Endodermal cell (in vitro differentiated cells): ENCODE measurements at regions not wholly inside any gene's neighbourhood (a gene's known extent, or its start where the extent isn't known, plus 50 kb on each side); places are given as distances from the start of the nearest gene placed in this dataset.

ENCODE experiments used
- DNase-seq: peaks from one replicate; pipeline ENCODE4 v3.0.0-alpha.2; 2017
- H3K27ac ChIP-seq: 2 replicates; pipeline ENCODE4 v1.5.1; 2013; ENCODE audit warnings: mild to moderate bottlenecking, low read depth, low read length, moderate library complexity
- H3K27me3 ChIP-seq: 2 replicates; pipeline ENCODE4 v1.6.1; 2013; ENCODE audit warnings: mild to moderate bottlenecking, low read length, moderate library complexity; ENCODE audit not compliant: insufficient read depth, control insufficient read depth, poor library complexity, severe bottlenecking
- H3K36me3 ChIP-seq: 2 replicates; pipeline ENCODE4 v1.7.0; 2013; ENCODE audit warnings: mild to moderate bottlenecking, low read length, moderate library complexity; ENCODE audit not compliant: control insufficient read depth, insufficient read depth
- H3K4me1 ChIP-seq: one replicate; pipeline ENCODE4 v1.7.0; 2013; ENCODE audit warnings: low read length; ENCODE audit not compliant: control insufficient read depth, insufficient read depth
- H3K4me3 ChIP-seq: 2 replicates; pipeline ENCODE4 v1.5.1; 2013; ENCODE audit warnings: mild to moderate bottlenecking, low read length, moderate library complexity
- H3K9ac ChIP-seq: 2 replicates; pipeline ENCODE4 v1.6.1; 2013; ENCODE audit warnings: mild to moderate bottlenecking, low read length, moderate library complexity; ENCODE audit not compliant: poor library complexity, severe bottlenecking; ENCODE audit errors: extremely low read depth
- H3K9me3 ChIP-seq: 2 replicates; pipeline ENCODE4 v1.6.1; 2013; ENCODE audit warnings: mild to moderate bottlenecking, low read length, moderate library complexity; ENCODE audit not compliant: control insufficient read depth
- H3K27ac Mint-ChIP-seq: 2 replicates; pipeline ENCODE4 v1.8.0; 2020; ENCODE audit warnings: mixed read lengths
- H3K27me3 Mint-ChIP-seq: 2 replicates; pipeline ENCODE4 v1.8.0; 2021; ENCODE audit warnings: mild to moderate bottlenecking, mixed read lengths; ENCODE audit not compliant: insufficient read depth
- H3K36me3 Mint-ChIP-seq: 2 replicates; pipeline ENCODE4 v1.8.0; 2020; ENCODE audit warnings: low read depth, mixed read lengths
- H3K4me1 Mint-ChIP-seq: 2 replicates; pipeline ENCODE4 v1.8.0; 2020; ENCODE audit warnings: mixed read lengths
- H3K4me3 Mint-ChIP-seq: 2 replicates; pipeline ENCODE4 v1.8.0; 2020; ENCODE audit warnings: mild to moderate bottlenecking, moderate library complexity, mixed read lengths
- H3K9me3 Mint-ChIP-seq: 2 replicates; pipeline ENCODE4 v1.8.0; 2020; ENCODE audit warnings: mild to moderate bottlenecking, mixed read lengths
- CTCF ChIP-seq: fragments of 200-600 bp; sonication (generic); conservative IDR thresholded peaks from 2 replicates; pipeline ENCODE4 v1.5.0; 2021; ENCODE audit warnings: antibody characterized with exemption, mild to moderate bottlenecking
- WGBS, 2 experiments: methylation state at CpG; one replicate each; pipeline versions ENCODE4 v1.1.5 to v1.1.7; 2013; ENCODE audit warnings: missing lambda C conversion rate in 2 of 2, mixed read lengths in 1 of 2; ENCODE audit not compliant: insufficient coverage in 1 of 2, insufficient read length in 1 of 2; 5-methylcytosine and 5-hydroxymethylcytosine counted together

- H3K27ac Mint-ChIP-seq: no peak overlapping the region
- no peak overlapping the region for H3K4me3 ChIP-seq
- peaks cover 6% of the 10 kb centered on the region for H3K9me3 ChIP-seq
- 88 to 96% methylated on average over 12 to 21 of the region's 21 CpGs for WGBS, 2 experiments
- no peaks in the 10 kb centered on the region for H3K36me3 ChIP-seq
- TF ChIP-seq CTCF: no peak
- no peak overlapping the region for H3K9ac ChIP-seq
- no peak overlapping the region for H3K27ac ChIP-seq
- peaks cover 8% of the 10 kb centered on the region for H3K9me3 Mint-ChIP-seq
- no peaks in the 10 kb centered on the region for H3K36me3 Mint-ChIP-seq
- H3K4me1 ChIP-seq: no peaks in the 10 kb centered on the region
- H3K27me3 ChIP-seq: no peaks in the 10 kb centered on the region
- DNase-seq: peak; percentile 33
- H3K4me3 Mint-ChIP-seq: no peak overlapping the region
- no peaks in the 10 kb centered on the region for H3K4me1 Mint-ChIP-seq
- peaks cover 3% of the 10 kb centered on the region for H3K27me3 Mint-ChIP-seq
Observed at GRCh38 chr12:131209082-131210070, 255.7 kb downstream of the ADGRD1 start.

- TF ChIP-seq CTCF: no peak
- H3K27ac ChIP-seq: no peak overlapping the region
- no peak overlapping the region for H3K4me3 ChIP-seq
- no peak overlapping the region for H3K4me3 Mint-ChIP-seq
- H3K27me3 Mint-ChIP-seq: peaks cover 3% of the 10 kb centered on the region
- H3K9me3 ChIP-seq: peaks cover 6% of the 10 kb centered on the region
- no peak overlapping the region for H3K27ac Mint-ChIP-seq
- H3K9me3 Mint-ChIP-seq: peaks cover 8% of the 10 kb centered on the region
- H3K36me3 Mint-ChIP-seq: no peaks in the 10 kb centered on the region
- peak; percentile 59 for DNase-seq
- H3K36me3 ChIP-seq: no peaks in the 10 kb centered on the region
- no peaks in the 10 kb centered on the region for H3K27me3 ChIP-seq
- H3K4me1 ChIP-seq: no peaks in the 10 kb centered on the region
- no peaks in the 10 kb centered on the region for H3K4me1 Mint-ChIP-seq
- no peak overlapping the region for H3K9ac ChIP-seq
- 83 to 88% methylated on average over 8 to 13 of the region's 13 CpGs for WGBS, 2 experiments
Observed at GRCh38 chr12:131210506-131211339, 257.0 kb downstream of the ADGRD1 start.

- Histone ChIP-seq H3K4me3 (no peak overlapping the region), H3K27ac (no peak overlapping the region), H3K4me1 (no peaks in the 10 kb centered on the region), H3K36me3 (no peaks in the 10 kb centered on the region), H3K9me3 (peaks cover 6% of the 10 kb centered on the region), H3K9ac (no peak overlapping the region), H3K27me3 (no peaks in the 10 kb centered on the region)
- Mint-ChIP-seq H3K27ac (no peak overlapping the region), H3K4me3 (no peak overlapping the region), H3K27me3 (peaks cover 3% of the 10 kb centered on the region), H3K4me1 (no peaks in the 10 kb centered on the region), H3K36me3 (no peaks in the 10 kb centered on the region), H3K9me3 (peaks cover 8% of the 10 kb centered on the region)
- TF ChIP-seq CTCF: no peak
- WGBS, 2 experiments: 75 to 78% methylated on average over 4 to 9 of the region's 9 CpGs
- DNase-seq: peak; percentile 19
Observed at GRCh38 chr12:131211340-131211938, 257.7 kb downstream of the ADGRD1 start.
